Duodenal mucosa (tissue), 2 donors: ENCODE measurements at regions not wholly inside any gene's neighbourhood (a gene's known extent, or its start where the extent isn't known, plus 50 kb on each side); places are given as distances from the start of the nearest gene placed in this dataset.

Experiments used
- H3K27ac ChIP-seq: one replicate; pipeline ENCODE4 v1.7.0; 2013; ENCODE audit warnings: low read depth, low read length
- H3K27me3 ChIP-seq, 2 donors: one replicate each; pipeline ENCODE4 v1.7.0; 2013; ENCODE audit warnings: low read length in 2 of 2, control low read depth in 1 of 2; ENCODE audit not compliant: insufficient read depth in 2 of 2, control insufficient read depth in 1 of 2
- H3K36me3 ChIP-seq, 2 donors: one replicate each; pipeline ENCODE4 v1.7.0; 2013; ENCODE audit warnings: low read length in 2 of 2, control low read depth in 1 of 2; ENCODE audit not compliant: insufficient read depth in 2 of 2, control insufficient read depth in 1 of 2
- H3K4me1 ChIP-seq, 2 donors: one replicate each; pipeline ENCODE4 v1.7.0; 2013; ENCODE audit warnings: low read length in 2 of 2, control low read depth in 1 of 2; ENCODE audit not compliant: insufficient read depth in 2 of 2, control insufficient read depth in 1 of 2
- H3K4me3 ChIP-seq, 2 donors: one replicate each; pipeline ENCODE4 v1.7.0; 2013; ENCODE audit warnings: low read length in 2 of 2, low read depth in 1 of 2
- H3K9ac ChIP-seq, 2 donors: one replicate each; pipeline ENCODE4 v1.7.0; 2013; ENCODE audit warnings: low read length in 2 of 2, low read depth in 1 of 2
- H3K9me3 ChIP-seq, 2 donors: one replicate each; pipeline ENCODE4 v1.7.0; 2013; ENCODE audit warnings: low read length in 2 of 2, control low read depth in 1 of 2; ENCODE audit not compliant: control insufficient read depth in 1 of 2

DNA sequence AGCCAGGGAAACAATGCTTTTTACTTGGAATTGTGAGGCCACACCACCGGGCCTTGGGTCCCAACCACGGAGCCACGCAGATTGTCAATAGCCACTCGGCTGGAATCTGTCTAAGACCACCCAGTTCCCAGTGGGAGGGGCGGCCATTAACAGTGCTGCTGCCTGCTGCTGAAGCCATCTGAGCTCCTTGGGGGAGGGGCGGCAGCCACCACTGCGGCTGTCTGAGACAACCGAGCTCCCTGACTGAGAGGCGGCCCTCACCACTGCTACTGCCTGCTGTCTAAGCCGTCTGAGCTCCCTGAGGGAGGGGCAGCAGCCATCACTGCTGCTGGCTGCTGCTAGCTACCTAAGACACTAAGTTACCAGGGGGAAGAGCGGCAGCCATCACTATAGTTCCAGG lies 64.3 kb downstream of the DMRTA2 start:
- Histone ChIP-seq H3K4me1 (no peaks in the 10 kb centered on the region), H3K27me3 (peaks cover 0 to 4% of the 10 kb centered on the region in 2 donors), H3K9me3 (no peaks in the 10 kb centered on the region), H3K4me3 (no peak overlapping the region), H3K36me3 (no peaks in the 10 kb centered on the region), H3K27ac (no peak overlapping the region), H3K9ac (no peak overlapping the region)

DNA sequence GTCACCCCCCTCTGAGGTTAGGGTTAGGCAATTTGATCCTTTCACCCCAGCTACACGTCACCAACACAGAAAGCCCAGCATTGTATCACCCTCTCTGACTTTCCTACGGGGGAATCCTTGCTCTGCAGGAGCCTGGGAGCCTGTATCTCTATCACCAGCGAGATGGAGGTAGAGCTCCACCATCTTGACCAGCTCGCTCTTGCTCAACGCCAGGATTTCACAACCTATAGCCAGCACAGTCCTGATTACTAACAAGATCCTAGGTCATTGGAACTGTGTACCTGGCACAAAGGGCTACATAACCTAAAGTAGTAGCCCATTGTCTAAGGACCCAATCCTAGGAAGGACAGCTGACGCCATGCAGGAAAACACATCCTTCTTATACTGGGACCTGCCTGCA lies 66.1 kb downstream of the DMRTA2 start:
- H3K9ac ChIP-seq = no peak overlapping the region
- peaks cover 0 to 4% of the 10 kb centered on the region in 2 donors for H3K27me3 ChIP-seq
- H3K9me3 ChIP-seq = no peaks in the 10 kb centered on the region
- no peak overlapping the region for H3K27ac ChIP-seq
- H3K36me3 ChIP-seq = no peaks in the 10 kb centered on the region
- H3K4me1 ChIP-seq = no peaks in the 10 kb centered on the region
- H3K4me3 ChIP-seq = no peak overlapping the region

DNA sequence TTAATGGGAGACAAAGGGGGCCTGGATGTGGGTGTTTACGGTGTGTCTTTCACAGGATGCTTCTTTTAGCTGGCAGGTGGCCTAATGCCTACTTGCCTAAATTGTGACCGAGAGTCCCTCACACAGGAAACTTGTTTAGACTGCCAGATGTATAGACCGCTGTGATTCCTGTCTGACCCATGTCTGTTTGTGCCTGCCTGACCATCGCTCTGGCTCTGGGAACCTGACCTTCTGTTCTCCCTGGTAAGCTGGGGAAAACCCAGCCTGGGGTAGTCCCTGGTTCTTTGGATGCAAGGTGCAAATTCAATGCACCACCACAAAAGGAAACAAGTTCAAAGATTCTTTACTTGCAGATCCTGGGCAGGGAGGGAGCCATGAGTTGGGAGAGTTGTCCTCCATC lies 68.4 kb downstream of the DMRTA2 start:
- Histone ChIP-seq H3K36me3 (no peaks in the 10 kb centered on the region), H3K27me3 (peaks cover 0 to 4% of the 10 kb centered on the region in 2 donors), H3K27ac (no peak overlapping the region), H3K9ac (no peak overlapping the region), H3K4me1 (no peaks in the 10 kb centered on the region), H3K9me3 (no peaks in the 10 kb centered on the region), H3K4me3 (no peak overlapping the region)

DNA sequence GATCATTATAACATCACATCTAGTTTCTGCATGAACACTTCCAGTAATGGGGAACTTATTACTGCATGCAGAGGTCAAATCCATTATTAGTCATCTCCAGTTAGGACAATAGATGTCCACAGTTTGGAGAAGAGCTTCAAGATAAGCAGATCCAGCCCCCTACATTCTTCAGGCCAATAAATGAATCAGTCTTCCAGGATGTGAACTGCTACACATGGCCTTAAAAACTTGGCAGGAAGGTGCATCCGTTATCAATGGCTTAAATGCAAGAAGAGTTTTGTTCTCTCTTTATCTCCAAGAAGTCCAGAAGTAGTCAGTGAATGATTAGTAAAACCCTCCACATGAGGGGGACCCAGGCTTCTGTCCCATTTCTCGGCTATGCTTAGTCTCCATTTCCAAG lies 70.8 kb downstream of the DMRTA2 start:
- Histone ChIP-seq H3K9ac (no peak overlapping the region), H3K9me3 (no peaks in the 10 kb centered on the region), H3K27me3 (peaks cover 4 to 5% of the 10 kb centered on the region in 2 donors), H3K4me3 (no peak overlapping the region), H3K36me3 (no peaks in the 10 kb centered on the region), H3K4me1 (no peaks in the 10 kb centered on the region), H3K27ac (no peak overlapping the region)

DNA sequence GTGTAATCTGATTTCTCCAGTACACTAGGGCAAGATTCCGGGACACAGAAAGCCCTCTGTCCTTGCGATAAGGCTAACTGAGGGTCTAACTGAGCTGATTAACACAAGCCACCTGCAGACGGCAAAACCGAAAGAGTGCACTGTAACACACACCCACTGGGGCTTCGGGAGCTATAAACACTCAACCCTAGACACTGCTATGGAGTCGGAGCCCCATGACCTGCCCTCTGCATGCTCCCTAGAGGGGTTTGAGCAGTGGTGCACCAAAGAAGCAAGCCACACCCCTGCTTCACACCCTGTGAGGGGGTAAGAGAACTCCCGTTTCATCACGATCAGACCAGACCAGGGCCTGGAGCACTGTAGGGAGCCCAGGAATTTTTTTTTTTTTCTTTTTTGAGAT lies 72.4 kb downstream of the DMRTA2 start:
- H3K9me3 ChIP-seq = no peaks in the 10 kb centered on the region
- no peak overlapping the region for H3K4me3 ChIP-seq
- no peak overlapping the region for H3K9ac ChIP-seq
- H3K27ac ChIP-seq = no peak overlapping the region
- H3K27me3 ChIP-seq = peaks cover 4 to 5% of the 10 kb centered on the region in 2 donors
- no peaks in the 10 kb centered on the region for H3K36me3 ChIP-seq
- H3K4me1 ChIP-seq = no peaks in the 10 kb centered on the region

DNA sequence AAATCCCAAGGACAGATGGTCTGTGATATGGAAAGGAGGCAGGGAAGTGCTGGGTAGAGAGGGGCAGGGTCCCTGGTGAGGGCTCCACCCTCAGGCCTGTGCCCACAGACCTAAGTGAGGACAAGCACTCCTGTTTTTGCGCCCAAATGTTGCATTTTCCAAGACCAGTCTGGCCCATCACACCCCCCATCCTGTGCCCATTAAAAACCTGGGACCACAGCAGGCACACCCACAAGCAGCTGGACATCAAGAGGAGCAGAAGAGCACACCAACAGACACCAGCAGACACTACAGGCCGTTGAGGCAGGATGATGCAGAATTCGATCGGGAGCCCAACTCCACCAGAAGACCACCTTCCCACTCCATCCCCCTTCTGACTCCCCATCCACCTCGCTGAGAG lies 72.8 kb downstream of the DMRTA2 start:
- peaks cover 4 to 5% of the 10 kb centered on the region in 2 donors for H3K27me3 ChIP-seq
- H3K9me3 ChIP-seq = no peaks in the 10 kb centered on the region
- no peak overlapping the region for H3K4me3 ChIP-seq
- no peak overlapping the region for H3K27ac ChIP-seq
- H3K36me3 ChIP-seq = no peaks in the 10 kb centered on the region
- no peaks in the 10 kb centered on the region for H3K4me1 ChIP-seq
- H3K9ac ChIP-seq = no peak overlapping the region

DNA sequence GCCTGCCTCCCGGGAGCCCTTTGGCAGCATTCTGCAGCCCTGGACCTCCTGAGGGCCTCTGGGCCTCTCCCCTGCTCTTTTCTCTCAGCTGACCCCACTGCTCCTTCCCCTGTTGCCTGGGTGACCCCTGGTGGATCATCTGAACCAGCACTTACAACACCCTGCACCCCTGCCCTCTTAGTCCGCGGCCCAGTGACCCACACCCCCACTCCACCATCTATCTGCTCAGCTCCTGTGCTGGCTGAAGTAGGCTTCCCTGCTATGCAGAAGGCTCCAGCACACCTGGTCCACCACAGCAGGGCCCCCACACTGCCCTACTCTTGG lies 74.0 kb downstream of the DMRTA2 start:
- Histone ChIP-seq H3K4me1 (no peaks in the 10 kb centered on the region), H3K27me3 (peaks cover 0 to 7% of the 10 kb centered on the region in 2 donors), H3K9ac (no peak overlapping the region), H3K9me3 (no peaks in the 10 kb centered on the region), H3K36me3 (no peaks in the 10 kb centered on the region), H3K27ac (no peak overlapping the region), H3K4me3 (no peak overlapping the region)

DNA sequence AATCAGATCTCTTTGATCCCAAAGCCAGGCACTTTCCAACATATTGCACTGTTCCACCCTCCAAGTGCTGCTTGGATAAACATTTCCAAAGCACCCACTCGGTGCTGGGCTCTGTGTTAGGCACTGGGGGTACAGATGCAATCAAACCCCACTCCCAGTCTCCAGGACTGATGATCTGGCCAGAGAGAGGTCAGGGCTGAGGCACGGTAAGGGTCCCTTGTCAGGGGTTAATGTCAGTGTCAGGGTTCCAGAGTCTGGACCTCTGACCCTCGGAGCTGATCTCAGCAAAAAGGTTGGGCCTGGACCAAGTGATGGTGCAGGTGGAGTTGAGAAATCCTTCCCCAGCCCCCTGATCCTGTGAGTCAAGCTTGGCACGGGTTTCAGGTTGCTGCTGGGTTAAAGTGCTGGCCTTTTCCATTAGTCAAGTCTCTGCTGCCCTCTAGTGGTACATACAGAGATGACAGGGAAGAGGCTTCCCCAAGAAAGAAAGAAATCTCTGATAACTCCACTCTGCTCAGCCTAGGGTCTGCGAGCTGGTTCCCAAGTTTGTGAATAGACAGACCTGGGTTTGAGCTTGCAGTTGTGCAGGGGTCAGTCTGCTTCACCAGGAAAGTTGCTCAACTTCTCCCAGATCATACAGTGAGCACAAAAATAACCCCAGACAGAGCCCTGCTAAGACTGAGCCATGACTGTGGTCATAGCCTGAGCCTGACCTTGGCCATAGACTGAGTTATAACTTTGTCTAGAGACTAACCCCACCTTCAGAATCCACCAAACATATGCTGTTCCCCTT lies 74.6 kb downstream of the DMRTA2 start:
- Histone ChIP-seq H3K4me3 (no peak overlapping the region), H3K36me3 (no peaks in the 10 kb centered on the region), H3K27ac (no peak overlapping the region), H3K4me1 (no peaks in the 10 kb centered on the region), H3K9me3 (no peaks in the 10 kb centered on the region), H3K9ac (no peak overlapping the region), H3K27me3 (peaks cover 0 to 13% of the 10 kb centered on the region in 2 donors)

DNA sequence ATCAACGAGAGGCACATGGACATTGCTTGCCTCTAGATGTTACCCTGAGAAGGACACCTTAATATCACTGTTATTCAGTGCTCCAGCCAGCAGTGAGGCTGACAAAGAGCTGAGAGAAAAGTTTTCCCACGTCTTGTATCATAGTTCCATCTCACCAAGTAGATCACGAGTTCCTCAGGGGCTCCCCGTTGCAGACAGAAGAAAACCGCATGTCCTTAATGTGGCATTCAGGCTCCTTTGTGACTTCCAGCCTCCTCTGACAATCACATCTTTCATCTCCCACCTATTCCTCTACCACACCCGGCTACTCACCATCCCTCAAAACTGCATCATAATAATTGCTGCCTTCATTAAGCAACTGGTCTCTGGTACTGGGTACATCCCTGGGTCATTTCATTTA lies 75.3 kb downstream of the DMRTA2 start:
- H3K27ac ChIP-seq = no peak overlapping the region
- H3K36me3 ChIP-seq = no peaks in the 10 kb centered on the region
- H3K4me3 ChIP-seq = no peak overlapping the region
- H3K9me3 ChIP-seq = no peaks in the 10 kb centered on the region
- no peak overlapping the region for H3K9ac ChIP-seq
- H3K27me3 ChIP-seq = peaks cover 0 to 14% of the 10 kb centered on the region in 2 donors
- H3K4me1 ChIP-seq = no peaks in the 10 kb centered on the region

DNA sequence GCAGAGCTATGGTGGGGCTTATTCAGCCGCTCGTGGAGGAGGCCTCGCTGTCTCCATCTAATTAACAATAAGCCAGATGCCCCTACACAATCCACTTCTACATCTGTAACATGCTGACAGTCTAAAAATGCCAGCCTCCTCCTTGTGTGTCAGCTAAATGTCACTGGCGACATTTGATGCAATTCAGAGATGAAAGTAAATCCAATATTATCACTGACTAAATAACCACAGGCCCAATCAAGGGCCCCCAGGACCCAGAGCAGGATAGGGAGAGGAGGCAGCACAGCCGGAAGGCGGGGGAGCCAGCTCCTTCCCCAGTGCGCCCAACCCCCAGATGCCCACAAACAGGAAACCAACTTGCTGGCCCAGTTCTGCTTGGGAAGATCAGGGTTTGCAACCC lies 76.6 kb downstream of the DMRTA2 start:
- H3K9ac ChIP-seq = no peak overlapping the region
- H3K36me3 ChIP-seq = no peaks in the 10 kb centered on the region
- H3K27me3 ChIP-seq = peaks cover 0 to 20% of the 10 kb centered on the region in 2 donors
- no peak overlapping the region for H3K4me3 ChIP-seq
- no peak overlapping the region for H3K27ac ChIP-seq
- no peaks in the 10 kb centered on the region for H3K9me3 ChIP-seq
- H3K4me1 ChIP-seq = no peaks in the 10 kb centered on the region
